H9 (cell line): ENCODE measurements at regions not wholly inside any gene's neighbourhood (a gene's known extent, or its start where the extent isn't known, plus 50 kb on each side); places are given as distances from the start of the nearest gene placed in this dataset.

ENCODE experiments used
- DNase-seq: peaks from one replicate; pipeline ENCODE4 v3.0.0-alpha.2; 2017
- H2AFZ ChIP-seq: one replicate; pipeline ENCODE4 v1.6.1; 2013; ENCODE audit warnings: mild to moderate bottlenecking, low read length, control low read depth, moderate library complexity
- H2AK5ac ChIP-seq: 2 replicates; pipeline ENCODE4 v1.6.1; 2013; ENCODE audit warnings: low read length, control low read depth, mixed read lengths; ENCODE audit not compliant: insufficient read length
- H2BK120ac ChIP-seq: one replicate; pipeline ENCODE4 v1.6.1; 2013; ENCODE audit warnings: low read depth, mild to moderate bottlenecking, low read length, control low read depth, inconsistent platforms; ENCODE audit not compliant: poor library complexity, severe bottlenecking
- H2BK12ac ChIP-seq: 2 replicates; pipeline ENCODE4 v1.6.1; 2013; ENCODE audit warnings: low read length, control low read depth, mixed read lengths, low read depth; ENCODE audit not compliant: insufficient read length
- H2BK15ac ChIP-seq: 2 replicates; pipeline ENCODE4 v1.6.1; 2013; ENCODE audit warnings: low read depth, low read length, control low read depth
- H2BK20ac ChIP-seq: one replicate; pipeline ENCODE4 v1.6.1; 2013; ENCODE audit warnings: low read depth, mild to moderate bottlenecking, low read length, control low read depth, inconsistent platforms; ENCODE audit not compliant: poor library complexity, severe bottlenecking
- H2BK5ac ChIP-seq: 2 replicates; pipeline ENCODE4 v1.6.1; 2013; ENCODE audit warnings: low read length, control low read depth, mixed read lengths; ENCODE audit not compliant: insufficient read length
- H3K14ac ChIP-seq: 2 replicates; pipeline ENCODE4 v1.6.1; 2013; ENCODE audit warnings: low read length, control low read depth; ENCODE audit not compliant: insufficient read depth
- H3K18ac ChIP-seq: 2 replicates; pipeline ENCODE4 v1.6.1; 2013; ENCODE audit warnings: low read depth, mild to moderate bottlenecking, mixed read lengths, low read length, control low read depth; ENCODE audit not compliant: insufficient read length
- H3K23ac ChIP-seq: 2 replicates; pipeline ENCODE4 v1.6.1; 2013; ENCODE audit warnings: low read length, control low read depth, mixed read lengths, low read depth; ENCODE audit not compliant: insufficient read length
- H3K23me2 ChIP-seq: 2 replicates; pipeline ENCODE4 v1.6.1; 2013; ENCODE audit warnings: low read depth, mild to moderate bottlenecking, mixed read lengths, low read length, control low read depth; ENCODE audit not compliant: insufficient read length, poor library complexity, severe bottlenecking
- H3K27ac ChIP-seq: 2 replicates; pipeline ENCODE4 v1.5.1; 2013; ENCODE audit warnings: low read length, control low read depth, mixed read lengths, low read depth; ENCODE audit not compliant: insufficient read length
- H3K27me3 ChIP-seq: 2 replicates; pipeline ENCODE4 v1.6.1; 2013; ENCODE audit warnings: low read length, control low read depth, inconsistent platforms; ENCODE audit not compliant: insufficient read depth
- H3K4ac ChIP-seq: 2 replicates; pipeline ENCODE4 v1.6.1; 2013; ENCODE audit warnings: low read depth, mild to moderate bottlenecking, control low read depth, inconsistent platforms, low read length, moderate library complexity
- H3K4me1 ChIP-seq: 2 replicates; pipeline ENCODE4 v1.6.1; 2013; ENCODE audit warnings: low read length, control low read depth, inconsistent platforms; ENCODE audit not compliant: insufficient read depth
- H3K4me2 ChIP-seq: 2 replicates; pipeline ENCODE4 v1.6.1; 2013; ENCODE audit warnings: low read length, control low read depth, mixed read lengths; ENCODE audit not compliant: insufficient read length, insufficient read depth
- H3K56ac ChIP-seq: 2 replicates; pipeline ENCODE4 v1.6.1; 2013; ENCODE audit warnings: low read depth, mild to moderate bottlenecking, mixed read lengths, low read length, control low read depth; ENCODE audit not compliant: insufficient read length
- H3K79me1 ChIP-seq: 2 replicates; pipeline ENCODE4 v1.6.1; 2013; ENCODE audit warnings: low read depth, mild to moderate bottlenecking, moderate library complexity, low read length, control low read depth, inconsistent platforms; ENCODE audit not compliant: insufficient read depth, poor library complexity, severe bottlenecking
- H3K79me2 ChIP-seq: 2 replicates; pipeline ENCODE4 v1.6.1; 2013; ENCODE audit warnings: low read length, control low read depth, inconsistent platforms; ENCODE audit not compliant: insufficient read depth
- H3K9ac ChIP-seq: 2 replicates; pipeline ENCODE4 v1.6.1; 2013; ENCODE audit warnings: low read length, control low read depth, mixed read lengths; ENCODE audit not compliant: insufficient read length; ENCODE audit errors: extremely low read depth
- H3K9me3 ChIP-seq: one replicate; pipeline ENCODE4 v1.6.1; 2013; ENCODE audit warnings: low read depth, low read length, inconsistent platforms; ENCODE audit not compliant: control insufficient read depth
- H3T11ph ChIP-seq: one replicate; pipeline ENCODE4 v1.6.1; 2013; ENCODE audit warnings: mild to moderate bottlenecking, low read length, control low read depth, inconsistent platforms
- H4K20me1 ChIP-seq: one replicate; pipeline ENCODE4 v1.6.1; 2013; ENCODE audit not compliant: control insufficient read depth, insufficient read length, insufficient read depth
- H4K5ac ChIP-seq: 2 replicates; pipeline ENCODE4 v1.6.1; 2013; ENCODE audit warnings: low read depth, mild to moderate bottlenecking, mixed read lengths, low read length, control low read depth; ENCODE audit not compliant: insufficient read length
- H4K8ac ChIP-seq: replicated peaks from 2 replicates; pipeline ENCODE4 v1.6.1; 2013; ENCODE audit warnings: low read length, control low read depth, mixed read lengths, low read depth; ENCODE audit not compliant: insufficient read length
- H4K91ac ChIP-seq: 2 replicates; pipeline ENCODE4 v1.6.1; 2013; ENCODE audit warnings: low read depth, mild to moderate bottlenecking, moderate library complexity, mixed read lengths, low read length, control low read depth; ENCODE audit not compliant: insufficient read length
- H3K27ac Mint-ChIP-seq, 3 experiments: 2 replicates in 2 of 3; 3 replicates in 1 of 3; pipeline ENCODE4 v1.8.0; 2020 to 2021; ENCODE audit warnings: mixed read lengths in 3 of 3, mild to moderate bottlenecking in 1 of 3, moderate library complexity in 1 of 3
- H3K27me3 Mint-ChIP-seq: 2 replicates; pipeline ENCODE4 v1.8.0; 2021; ENCODE audit warnings: low read depth, mild to moderate bottlenecking, moderate library complexity, mixed read lengths
- H3K36me3 Mint-ChIP-seq, 3 experiments: 2 replicates in 2 of 3; 3 replicates in 1 of 3; pipeline ENCODE4 v1.8.0; 2020 to 2021; ENCODE audit warnings: low read depth in 3 of 3, mixed read lengths in 3 of 3; ENCODE audit not compliant: insufficient read depth in 1 of 3
- H3K4me1 Mint-ChIP-seq, 2 experiments: 2 replicates each; pipeline ENCODE4 v1.8.0; 2020; ENCODE audit warnings: mixed read lengths in 2 of 2
- H3K4me3 Mint-ChIP-seq, 2 experiments: 2 replicates in 1 of 2; 3 replicates in 1 of 2; pipeline ENCODE4 v1.8.0; 2020 to 2021; ENCODE audit warnings: mild to moderate bottlenecking in 2 of 2, mixed read lengths in 2 of 2, moderate library complexity in 1 of 2
- H3K9me3 Mint-ChIP-seq, 2 experiments: 2 replicates in 1 of 2; 3 replicates in 1 of 2; pipeline ENCODE4 v1.8.0; 2020; ENCODE audit warnings: mild to moderate bottlenecking in 2 of 2, mixed read lengths in 2 of 2, moderate library complexity in 1 of 2
- WGBS: extraction: QIAGEN DNeasy Blood & Tissue Kit; methylation state at CpG from one replicate; pipeline ENCODE4 v1.1.7; 2013; ENCODE audit warnings: missing lambda C conversion rate, low lambda C conversion rate, mixed read lengths; ENCODE audit not compliant: insufficient read length; ENCODE audit errors: extremely low coverage; 5-methylcytosine and 5-hydroxymethylcytosine counted together
- TF ChIP-seq, protein P1 (sequence below): fragments of 200-600 bp; sonication (generic); conservative IDR thresholded peaks from 3 replicates; pipeline ENCODE4 v1.8.0; 2021; ENCODE audit warnings: antibody characterized with exemption, mild to moderate bottlenecking

DNA sequence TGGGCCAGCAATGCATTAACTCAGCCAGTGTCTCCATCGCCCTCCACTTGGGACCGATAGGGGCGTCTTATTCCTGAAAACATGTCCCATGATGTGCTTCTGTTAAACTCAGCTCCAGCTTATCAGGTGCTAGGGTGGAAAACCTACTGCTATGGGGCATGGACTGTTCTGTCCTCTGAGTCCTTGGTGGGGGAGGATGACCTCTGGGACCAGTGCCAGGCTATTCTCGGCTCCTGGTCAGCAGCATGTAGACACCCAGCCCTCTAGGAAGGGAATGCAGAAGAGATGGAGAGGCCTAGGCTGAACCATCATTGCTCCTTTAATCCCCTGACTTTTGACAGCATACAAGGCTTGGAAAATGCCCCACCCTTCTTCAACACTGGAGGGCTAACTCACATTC lies 486.2 kb downstream of the MED13L start:
- Histone ChIP-seq H3K14ac (no peak overlapping the region), H2AK5ac (no peak overlapping the region), H3K18ac (no peak overlapping the region), H2BK15ac (no peak overlapping the region), H3K27me3 (no peaks in the 10 kb centered on the region), H3K4ac (no peak overlapping the region), H3K4me2 (no peak overlapping the region), H3K4me1 (no peaks in the 10 kb centered on the region), H4K8ac (no peak overlapping the region), H3K9me3 (no peaks in the 10 kb centered on the region), H2BK5ac (no peak overlapping the region), H2BK120ac (no peak overlapping the region), H2AFZ (no peak overlapping the region), H3T11ph (no peak overlapping the region), H3K9ac (no peak overlapping the region), H3K56ac (no peak overlapping the region), H3K27ac (no peak overlapping the region), H3K23me2 (no peaks in the 10 kb centered on the region), H2BK12ac (no peak overlapping the region), H2BK20ac (no peak overlapping the region), H4K20me1 (no peaks in the 10 kb centered on the region), H4K5ac (no peak overlapping the region), H4K91ac (no peak overlapping the region), H3K79me1 (no peaks in the 10 kb centered on the region), H3K79me2 (no peaks in the 10 kb centered on the region), H3K23ac (no peak overlapping the region)
- Mint-ChIP-seq H3K36me3 (no peaks in the 10 kb centered on the region), H3K4me1 (no peaks in the 10 kb centered on the region), H3K4me3 (no peak overlapping the region), H3K9me3 (no peaks in the 10 kb centered on the region; a peak in 1 of 5 replicates), H3K27me3 (no peaks in the 10 kb centered on the region; the same call in 1 of the 2 replicates), H3K27ac (no peak overlapping the region)
- no CpG with 5 or more reads among the region's 4 CpGs for WGBS
- DNase-seq, result no peak
- TF ChIP-seq, protein P1, sequence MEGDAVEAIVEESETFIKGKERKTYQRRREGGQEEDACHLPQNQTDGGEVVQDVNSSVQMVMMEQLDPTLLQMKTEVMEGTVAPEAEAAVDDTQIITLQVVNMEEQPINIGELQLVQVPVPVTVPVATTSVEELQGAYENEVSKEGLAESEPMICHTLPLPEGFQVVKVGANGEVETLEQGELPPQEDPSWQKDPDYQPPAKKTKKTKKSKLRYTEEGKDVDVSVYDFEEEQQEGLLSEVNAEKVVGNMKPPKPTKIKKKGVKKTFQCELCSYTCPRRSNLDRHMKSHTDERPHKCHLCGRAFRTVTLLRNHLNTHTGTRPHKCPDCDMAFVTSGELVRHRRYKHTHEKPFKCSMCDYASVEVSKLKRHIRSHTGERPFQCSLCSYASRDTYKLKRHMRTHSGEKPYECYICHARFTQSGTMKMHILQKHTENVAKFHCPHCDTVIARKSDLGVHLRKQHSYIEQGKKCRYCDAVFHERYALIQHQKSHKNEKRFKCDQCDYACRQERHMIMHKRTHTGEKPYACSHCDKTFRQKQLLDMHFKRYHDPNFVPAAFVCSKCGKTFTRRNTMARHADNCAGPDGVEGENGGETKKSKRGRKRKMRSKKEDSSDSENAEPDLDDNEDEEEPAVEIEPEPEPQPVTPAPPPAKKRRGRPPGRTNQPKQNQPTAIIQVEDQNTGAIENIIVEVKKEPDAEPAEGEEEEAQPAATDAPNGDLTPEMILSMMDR, result no peak
